Right lobe of liver (tissue), 6 donors: ENCODE measurements at regions not wholly inside any gene's neighbourhood (a gene's known extent, or its start where the extent isn't known, plus 50 kb on each side); places are given as distances from the start of the nearest gene placed in this dataset.
"Not testable (repeated sequence)": the region's sequence is repeated elsewhere in the genome, so short reads cannot be mapped to it uniquely, and the experiment has no call there.

Experiments used
- ATAC-seq, 4 donors: fragments of 200-7000 bp; cut with Tn5 transposase; one replicate each; pipeline ENCODE4 v1.9.1; 2020; ENCODE audit warnings: mild to moderate bottlenecking in 4 of 4, moderate library complexity in 4 of 4
- DNase-seq, 3 donors: peaks; one replicate each; pipeline ENCODE4 v3.0.0-alpha.2; 2020
- H3K27ac ChIP-seq, 3 donors: fragments of 200-600 bp; one replicate each; pipeline ENCODE4 v1.8.0; 2022
- H3K27me3 ChIP-seq, 2 donors: fragments of 200-600 bp; one replicate each; pipeline ENCODE4 v1.8.0; 2022
- H3K36me3 ChIP-seq, 4 donors: fragments of 200-600 bp; sonication (generic) in 1 of 4; one replicate each; pipeline versions ENCODE4 v1.5.1 to v1.8.0; 2017 to 2022; ENCODE audit warnings: control low read depth in 1 of 4
- H3K4me1 ChIP-seq, 4 donors: fragments of 200-600 bp; sonication (generic) in 1 of 4; one replicate each; pipeline versions ENCODE4 v1.5.1 to v1.8.0; 2017 to 2022; ENCODE audit warnings: control low read depth in 1 of 4
- H3K4me3 ChIP-seq, 3 donors: fragments of 200-600 bp; one replicate each; pipeline ENCODE4 v1.8.0; 2022
- H3K9me3 ChIP-seq, 4 donors: fragments of 200-600 bp; sonication (generic) in 1 of 4; one replicate each; pipeline versions ENCODE4 v1.5.1 to v1.8.0; 2017 to 2022; ENCODE audit warnings: control low read depth in 1 of 4
- POLR2A ChIP-seq: fragments of 450-650 bp; IDR thresholded peaks from one replicate; pipeline ENCODE4 v1.6.1; 2017; ENCODE audit warnings: antibody characterized with exemption, mild to moderate bottlenecking
- WGBS: methylation state at CpG from one replicate; pipeline ENCODE4 v1.1.6; 2018; ENCODE audit warnings: low coverage, low lambda C conversion rate; ENCODE audit not compliant: insufficient coverage; ENCODE audit errors: missing lambda C conversion rate; 5-methylcytosine and 5-hydroxymethylcytosine counted together
- intact Hi-C, 2 donors: fragments of 100-400 bp; cut with DNase I; formaldehyde crosslinking; loops; one replicate each; pipeline versions ENCODE4 v1.11.2 to v1.14.1; 2022
- TF ChIP-seq, protein P1 (sequence below), 4 donors: fragments of 200-600 bp in 3 of 4; fragments of 450-650 bp in 1 of 4; IDR thresholded peaks; one replicate each; pipeline versions ENCODE4 v1.5.1 to v1.8.0; 2016 to 2022; ENCODE audit warnings: antibody characterized with exemption in 4 of 4, mild to moderate bottlenecking in 2 of 4
- donor health status: DM: no; HTN: yes; CAD: no.
- donor health status: DM: no; HTN: no; CAD: no.
- donor health status: DM: no; HTN: no; CAD: no.
- donor health status: DM: no; HTN: yes; CAD: no.
- donor health status: DM: no; HTN: yes; CAD: no.

DNA sequence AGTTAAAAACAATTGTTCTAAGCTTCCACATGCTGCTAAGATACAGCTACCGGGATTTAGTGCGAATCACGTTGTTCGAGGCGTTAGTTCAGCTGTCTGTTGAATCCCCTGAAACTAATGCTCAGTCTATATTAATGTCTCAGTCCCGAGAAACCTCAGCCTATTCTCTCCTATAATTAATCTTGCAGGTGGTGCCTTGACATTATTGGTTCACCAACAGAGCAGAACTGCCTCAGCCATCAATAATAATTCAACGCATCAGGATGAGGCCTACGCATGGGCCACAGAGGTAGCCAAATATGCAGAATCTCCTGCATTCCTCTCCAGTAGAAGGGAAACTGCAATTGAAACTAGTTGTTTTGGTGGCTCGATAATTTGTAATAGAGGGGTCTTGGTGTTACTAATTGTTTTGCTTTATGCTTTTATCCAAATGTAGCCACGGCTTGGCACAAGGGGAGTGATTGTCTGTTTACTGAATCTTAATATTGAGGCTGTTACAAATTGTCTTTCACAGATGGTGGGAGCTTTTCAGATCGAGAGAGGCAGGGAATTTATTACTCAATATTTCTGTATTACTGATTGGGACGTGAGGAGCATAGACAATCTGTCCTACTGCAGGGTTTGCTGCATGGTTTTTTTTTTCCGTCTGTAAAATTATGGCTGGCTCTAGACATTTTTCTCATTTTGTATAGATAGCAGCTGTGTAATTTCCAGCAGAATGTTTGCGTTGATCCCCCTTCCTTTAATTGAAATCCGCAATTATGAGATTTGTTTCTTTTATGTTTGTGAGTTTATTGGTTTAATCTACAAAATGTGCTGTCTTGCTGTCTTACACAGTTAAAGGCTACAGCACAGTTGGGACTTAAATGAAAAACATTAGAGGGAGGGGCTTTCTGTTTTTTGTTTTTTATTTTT lies 1036.5 kb upstream of the NOVA1 start:
- no peaks in the 10 kb centered on the region for H3K9me3 ChIP-seq
- no peaks in the 10 kb centered on the region for H3K27me3 ChIP-seq
- no peak for ATAC-seq
- WGBS = 66% methylated on average over 15 of the region's 15 CpGs
- H3K27ac ChIP-seq = no peak overlapping the region
- H3K36me3 ChIP-seq = no peaks in the 10 kb centered on the region
- H3K4me1 ChIP-seq = no peaks in the 10 kb centered on the region
- TF ChIP-seq, protein P1, sequence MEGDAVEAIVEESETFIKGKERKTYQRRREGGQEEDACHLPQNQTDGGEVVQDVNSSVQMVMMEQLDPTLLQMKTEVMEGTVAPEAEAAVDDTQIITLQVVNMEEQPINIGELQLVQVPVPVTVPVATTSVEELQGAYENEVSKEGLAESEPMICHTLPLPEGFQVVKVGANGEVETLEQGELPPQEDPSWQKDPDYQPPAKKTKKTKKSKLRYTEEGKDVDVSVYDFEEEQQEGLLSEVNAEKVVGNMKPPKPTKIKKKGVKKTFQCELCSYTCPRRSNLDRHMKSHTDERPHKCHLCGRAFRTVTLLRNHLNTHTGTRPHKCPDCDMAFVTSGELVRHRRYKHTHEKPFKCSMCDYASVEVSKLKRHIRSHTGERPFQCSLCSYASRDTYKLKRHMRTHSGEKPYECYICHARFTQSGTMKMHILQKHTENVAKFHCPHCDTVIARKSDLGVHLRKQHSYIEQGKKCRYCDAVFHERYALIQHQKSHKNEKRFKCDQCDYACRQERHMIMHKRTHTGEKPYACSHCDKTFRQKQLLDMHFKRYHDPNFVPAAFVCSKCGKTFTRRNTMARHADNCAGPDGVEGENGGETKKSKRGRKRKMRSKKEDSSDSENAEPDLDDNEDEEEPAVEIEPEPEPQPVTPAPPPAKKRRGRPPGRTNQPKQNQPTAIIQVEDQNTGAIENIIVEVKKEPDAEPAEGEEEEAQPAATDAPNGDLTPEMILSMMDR (IDR thresholded peaks at IDR 0.05) = no peak
- no peak for TF ChIP-seq POLR2A
- intact Hi-C loops = no loop called here
- no peak for DNase-seq
- H3K4me3 ChIP-seq = no peak overlapping the region

DNA sequence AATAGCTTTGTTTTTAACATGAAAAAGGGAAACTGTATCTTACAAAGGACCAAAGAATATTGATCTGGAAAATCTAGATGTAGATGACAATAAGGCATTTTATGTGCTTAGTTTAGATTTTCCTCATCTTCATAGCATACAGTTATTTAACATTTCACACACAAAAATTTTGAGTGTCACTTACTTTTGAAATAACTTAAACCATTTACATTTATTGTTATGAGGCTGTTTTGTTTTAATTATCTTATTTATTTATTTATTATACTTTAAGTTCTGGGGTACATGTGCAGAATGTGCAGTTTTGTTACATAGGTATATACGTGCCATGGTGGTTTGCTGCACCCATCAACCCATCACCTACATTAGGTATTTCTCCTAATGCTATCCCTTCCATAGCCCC lies 1042.9 kb upstream of the NOVA1 start:
- ATAC-seq, H3K27ac ChIP-seq, H3K27me3 ChIP-seq, H3K4me3 ChIP-seq, intact Hi-C loops, DNase-seq, H3K9me3 ChIP-seq, H3K4me1 ChIP-seq, H3K36me3 ChIP-seq: not testable (repeated sequence)
- WGBS = 86% methylated on average over 1 of the region's 1 CpG

DNA sequence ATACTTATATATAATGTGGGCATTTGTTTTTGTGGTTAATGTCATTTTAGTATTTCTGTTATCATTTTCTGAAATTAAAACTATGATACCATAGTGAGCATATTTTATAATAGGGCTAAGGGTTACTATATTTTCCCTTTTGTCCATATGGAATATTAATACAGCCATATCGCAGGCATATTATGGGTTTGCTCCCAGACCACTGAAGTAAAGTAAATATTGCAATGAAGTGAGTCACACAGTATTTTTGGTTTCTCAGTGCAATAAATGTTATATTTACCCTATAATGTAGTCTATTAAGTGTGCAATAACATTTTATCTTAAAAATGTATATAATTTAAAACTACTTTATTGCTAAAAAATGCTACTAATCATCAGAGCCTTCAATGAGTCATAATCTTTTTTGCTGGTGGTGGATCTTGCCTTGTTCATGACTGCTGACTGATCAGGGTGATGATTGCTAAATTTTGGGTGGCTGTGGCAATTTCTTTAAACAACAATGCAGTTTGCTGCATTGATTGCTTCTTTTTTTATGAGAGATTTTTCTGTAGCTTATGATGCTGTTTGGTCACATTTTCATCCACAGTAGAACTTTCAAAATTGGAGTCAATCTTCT lies 1044.5 kb upstream of the NOVA1 start:
- Histone ChIP-seq H3K4me3 (no peak overlapping the region), H3K36me3 (no peaks in the 10 kb centered on the region), H3K4me1 (no peaks in the 10 kb centered on the region), H3K9me3 (no peaks in the 10 kb centered on the region), H3K27ac (no peak overlapping the region), H3K27me3 (no peaks in the 10 kb centered on the region)
- DNase-seq (no peak), ATAC-seq (no peak)
- WGBS = 77% methylated on average over 1 of the region's 1 CpG
- intact Hi-C loops = no loop called here
- TF ChIP-seq, protein P1 (IDR thresholded peaks at IDR 0.05) = no peak
- TF ChIP-seq POLR2A = no peak

DNA sequence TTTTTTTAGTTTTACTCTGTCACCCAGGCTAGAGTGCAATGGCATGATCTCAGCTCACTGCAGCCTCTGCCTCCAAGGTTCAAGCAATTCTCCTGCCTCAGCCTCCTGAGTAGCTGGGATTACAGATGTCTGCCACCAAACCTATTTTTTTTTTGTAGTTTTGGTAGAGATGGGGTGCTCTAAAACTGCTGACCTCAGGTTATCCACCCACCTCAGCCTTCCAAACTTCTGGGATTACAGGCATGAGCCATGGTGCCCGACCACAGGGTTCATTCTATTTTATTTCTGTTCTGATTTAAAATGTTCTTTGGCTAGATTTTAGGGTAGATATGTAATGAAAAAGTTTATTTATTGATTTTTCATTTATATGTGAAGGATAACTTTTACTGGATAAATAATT lies 1062.8 kb upstream of the NOVA1 start:
- DNase-seq = no peak
- Histone ChIP-seq H3K27me3 (no peaks in the 10 kb centered on the region), H3K4me3 (no peak overlapping the region), H3K9me3 (peaks cover 0 to 7% (median 0%) of the 10 kb centered on the region in 4 donors), H3K36me3 (no peaks in the 10 kb centered on the region), H3K27ac (no peak overlapping the region), H3K4me1 (no peaks in the 10 kb centered on the region)
- 33% methylated on average over 1 of the region's 1 CpG for WGBS
- intact Hi-C loops = no loop called here
- no peak for ATAC-seq
- TF ChIP-seq POLR2A = no peak
- TF ChIP-seq, protein P1 (IDR thresholded peaks at IDR 0.05) = no peak

DNA sequence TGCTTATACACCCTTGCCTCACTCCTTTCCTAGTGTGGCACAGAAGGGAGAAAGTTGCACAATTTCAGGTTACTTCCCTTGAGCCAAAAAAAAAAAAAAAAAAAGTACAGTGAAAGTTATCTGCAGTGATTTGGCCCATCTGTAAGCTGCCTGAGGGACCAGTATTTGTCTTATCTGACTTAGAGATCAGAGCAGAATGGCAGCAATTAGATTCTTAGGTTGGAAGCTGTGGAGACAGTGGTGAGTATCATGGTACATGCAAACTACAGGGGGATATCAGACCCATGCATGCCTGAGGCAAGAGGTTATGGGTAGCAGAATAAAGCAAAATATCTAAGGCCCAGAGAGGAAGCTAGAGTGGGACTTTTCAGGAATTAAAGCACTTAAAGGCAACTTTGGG lies 1070.7 kb upstream of the NOVA1 start:
- no peak for DNase-seq
- ATAC-seq = no peak
- no peaks in the 10 kb centered on the region for H3K9me3 ChIP-seq
- H3K27me3 ChIP-seq = no peaks in the 10 kb centered on the region
- intact Hi-C loops = no loop called here
- no peaks in the 10 kb centered on the region for H3K36me3 ChIP-seq
- no peak overlapping the region for H3K4me3 ChIP-seq
- no peak overlapping the region for H3K27ac ChIP-seq
- no peaks in the 10 kb centered on the region for H3K4me1 ChIP-seq
- TF ChIP-seq POLR2A = no peak
- TF ChIP-seq, protein P1 (IDR thresholded peaks at IDR 0.05) = no peak
